IMR-90 (cell line): ENCODE measurements at regions not wholly inside any gene's neighbourhood (a gene's known extent, or its start where the extent isn't known, plus 50 kb on each side); places are given as distances from the start of the nearest gene placed in this dataset.

Source experiments
- ATAC-seq: fragments of 200-7000 bp; cut with Tn5 transposase; 2 replicates; pipeline ENCODE4 v1.9.1; 2020; ENCODE audit warnings: low read depth, mild to moderate bottlenecking, moderate library complexity
- BruUV-seq: library from RNA; stranded (reverse); fragments of 400-500 nt; replicated peaks from 2 replicates; lab custom pipeline; 2021; lab: Mats Ljungman, UMichigan
- CTCF ChIA-PET: fragments of 300-600 bp; formaldehyde crosslinking; extraction: SDS; loops from one replicate; lab custom pipeline; 2021; ENCODE audit warnings: antibody characterized with exemption; lab: Yijun Ruan, JAX
- POLR2A ChIA-PET: fragments of 300-600 bp; sonication (Branson Sonifier 250); formaldehyde crosslinking; loops from one replicate; lab custom pipeline; 2022; ENCODE audit warnings: antibody characterized with exemption; ENCODE audit not compliant: unreplicated experiment; lab: Charles Lee
- DNase-seq: peaks from one replicate; pipeline ENCODE4 v3.0.0; 2013
- H2AFZ ChIP-seq: replicated peaks from 2 replicates; pipeline ENCODE3; 2013; ENCODE audit warnings: low read length, mild to moderate bottlenecking; ENCODE audit not compliant: poor library complexity
- H2AK5ac ChIP-seq: 2 replicates; pipeline ENCODE4 v1.6.1; 2013; ENCODE audit warnings: low read depth, low read length, inconsistent platforms
- H2AK9ac ChIP-seq: replicated peaks from 2 replicates; pipeline ENCODE3; 2013; ENCODE audit warnings: mild to moderate bottlenecking, low read depth, low read length, moderate library complexity; ENCODE audit not compliant: poor library complexity
- H2BK120ac ChIP-seq: 2 replicates; pipeline ENCODE4 v1.6.1; 2013; ENCODE audit warnings: low read depth, low read length, inconsistent platforms
- H2BK15ac ChIP-seq: 3 replicates; pipeline ENCODE4 v1.6.1; 2013; ENCODE audit warnings: low read depth, low read length, inconsistent platforms
- H2BK20ac ChIP-seq: 2 replicates; pipeline ENCODE4 v1.6.1; 2013; ENCODE audit warnings: low read depth, mild to moderate bottlenecking, inconsistent platforms, low read length, moderate library complexity
- H2BK5ac ChIP-seq: 2 replicates; pipeline ENCODE4 v1.6.1; 2013; ENCODE audit warnings: mild to moderate bottlenecking, low read depth, low read length, inconsistent platforms; ENCODE audit not compliant: poor library complexity, severe bottlenecking
- H3K14ac ChIP-seq: replicated peaks from 2 replicates; pipeline ENCODE4 v1.6.1; 2013; ENCODE audit warnings: low read depth, low read length, inconsistent platforms
- H3K18ac ChIP-seq: 2 replicates; pipeline ENCODE4 v1.6.1; 2013; ENCODE audit warnings: low read depth, low read length, control low read depth
- H3K23ac ChIP-seq: 2 replicates; pipeline ENCODE4 v1.6.1; 2013; ENCODE audit warnings: low read depth, low read length, inconsistent platforms
- H3K27ac ChIP-seq: 2 replicates; pipeline ENCODE4 v1.5.1; 2013; ENCODE audit warnings: mild to moderate bottlenecking, control low read depth, low read length; ENCODE audit not compliant: insufficient read depth
- H3K27me3 ChIP-seq: 2 replicates; pipeline ENCODE4 v1.6.1; 2013; ENCODE audit warnings: low read length; ENCODE audit not compliant: control insufficient read depth, insufficient read depth
- H3K36me3 ChIP-seq: 2 replicates; pipeline ENCODE4 v1.6.1; 2013; ENCODE audit warnings: low read length, mixed read lengths; ENCODE audit not compliant: control insufficient read depth, insufficient read depth
- H3K4ac ChIP-seq: 2 replicates; pipeline ENCODE4 v1.6.1; 2013; ENCODE audit warnings: low read depth, low read length, inconsistent platforms
- H3K4me1 ChIP-seq: 2 replicates; pipeline ENCODE4 v1.6.1; 2013; ENCODE audit warnings: low read length, mixed read lengths; ENCODE audit not compliant: control insufficient read depth, insufficient read depth
- H3K4me2 ChIP-seq: 2 replicates; pipeline ENCODE4 v1.6.1; 2013; ENCODE audit warnings: low read depth, mild to moderate bottlenecking, control low read depth, low read length, moderate library complexity
- H3K4me3 ChIP-seq: 2 replicates; pipeline ENCODE4 v1.5.1; 2013; ENCODE audit warnings: low read depth, mild to moderate bottlenecking, control low read depth, low read length, moderate library complexity; ENCODE audit not compliant: insufficient read depth
- H3K56ac ChIP-seq: 2 replicates; pipeline ENCODE4 v1.6.1; 2013; ENCODE audit warnings: low read length, inconsistent platforms; ENCODE audit not compliant: insufficient read depth; ENCODE audit errors: extremely low read depth
- H3K79me1 ChIP-seq, 2 experiments: 2 replicates each; pipeline ENCODE4 v1.6.1; 2013; ENCODE audit warnings: low read length in 2 of 2, inconsistent platforms in 1 of 2, low read depth in 1 of 2
- H3K9ac ChIP-seq: 2 replicates; pipeline ENCODE4 v1.6.1; 2013; ENCODE audit warnings: low read depth, low read length, control low read depth
- H3K9me1 ChIP-seq: 2 replicates; pipeline ENCODE4 v1.6.1; 2013; ENCODE audit warnings: low read length, inconsistent platforms; ENCODE audit not compliant: insufficient read depth
- H3K9me3 ChIP-seq: 2 replicates; pipeline ENCODE4 v1.6.1; 2013; ENCODE audit warnings: low read length; ENCODE audit not compliant: control insufficient read depth, insufficient read depth
- H4K20me1 ChIP-seq: 2 replicates; pipeline ENCODE4 v1.6.1; 2013; ENCODE audit warnings: low read length, inconsistent platforms; ENCODE audit not compliant: insufficient read depth
- H4K5ac ChIP-seq: 2 replicates; pipeline ENCODE4 v1.6.1; 2013; ENCODE audit warnings: mild to moderate bottlenecking, low read depth, low read length, control low read depth
- H4K8ac ChIP-seq, 2 experiments: 2 replicates each; pipeline ENCODE4 v1.6.1; 2013; ENCODE audit warnings: low read depth in 2 of 2, low read length in 2 of 2, control low read depth in 1 of 2, inconsistent platforms in 1 of 2
- H4K91ac ChIP-seq: 2 replicates; pipeline ENCODE4 v1.6.1; 2013; ENCODE audit warnings: low read depth, low read length, inconsistent platforms; ENCODE audit not compliant: insufficient read depth
- BHLHE40 ChIP-seq: fragments of 150-350 bp; IDR thresholded peaks from 2 replicates; pipeline ENCODE4 v1.6.1; 2016; ENCODE audit warnings: mild to moderate bottlenecking, low read depth, low read length
- CEBPB ChIP-seq: IDR thresholded peaks from 2 replicates; pipeline ENCODE4 v1.6.1; 2012; ENCODE audit warnings: low read depth, low read length, improper control_type of control experiment
- CHD1 ChIP-seq: IDR thresholded peaks from 2 replicates; pipeline ENCODE4 v1.6.1; 2012; ENCODE audit warnings: low read depth, low read length, improper control_type of control experiment
- CTCF ChIP-seq: conservative IDR thresholded peaks from 2 replicates; pipeline ENCODE4 v1.5.1; 2012; ENCODE audit warnings: mild to moderate bottlenecking, low read depth, low read length, improper control_type of control experiment
- ELK1 ChIP-seq: fragments of 150-350 bp; IDR thresholded peaks from 2 replicates; pipeline ENCODE4 v1.6.1; 2016; ENCODE audit warnings: low read depth, mild to moderate bottlenecking, low read length, moderate library complexity, borderline replicate concordance
- FOS ChIP-seq: fragments of 150-350 bp; IDR thresholded peaks from 2 replicates; pipeline ENCODE4 v1.6.1; 2016; ENCODE audit warnings: low read depth, low read length
- MAFK ChIP-seq: IDR thresholded peaks from 2 replicates; pipeline ENCODE4 v1.6.1; 2012; ENCODE audit warnings: low read depth, low read length, improper control_type of control experiment
- MAZ ChIP-seq: IDR thresholded peaks from 2 replicates; pipeline ENCODE4 v1.6.1; 2012; ENCODE audit warnings: low read depth, mild to moderate bottlenecking, low read length, improper control_type of control experiment, moderate library complexity, borderline replicate concordance
- MXI1 ChIP-seq: IDR thresholded peaks from 2 replicates; pipeline ENCODE4 v1.6.1; 2012; ENCODE audit warnings: low read depth, mild to moderate bottlenecking, low read length, moderate library complexity, borderline replicate concordance
- NFE2L2 ChIP-seq: fragments of 150-350 bp; IDR thresholded peaks from 2 replicates; pipeline ENCODE4 v1.6.1; 2016; ENCODE audit warnings: low read depth, mild to moderate bottlenecking, low read length
- POLR2A ChIP-seq: IDR thresholded peaks from 2 replicates; pipeline ENCODE4 v1.6.1; 2012; ENCODE audit warnings: mild to moderate bottlenecking, low read depth, low read length
- RAD21 ChIP-seq: IDR thresholded peaks from 2 replicates; pipeline ENCODE4 v1.6.1; 2012; ENCODE audit warnings: low read length, improper control_type of control experiment
- RCOR1 ChIP-seq: IDR thresholded peaks from 2 replicates; pipeline ENCODE4 v1.6.1; 2012; ENCODE audit warnings: mild to moderate bottlenecking, low read length, improper control_type of control experiment; ENCODE audit not compliant: insufficient replicate concordance
- RFX5 ChIP-seq: IDR thresholded peaks from 2 replicates; pipeline ENCODE4 v1.8.0; 2012; ENCODE audit warnings: low read depth, mild to moderate bottlenecking, low read length, moderate library complexity
- SMC3 ChIP-seq: fragments of 150-350 bp; IDR thresholded peaks from 2 replicates; pipeline ENCODE4 v1.6.1; 2016; ENCODE audit warnings: low read depth, mild to moderate bottlenecking, antibody characterized with exemption, low read length, moderate library complexity
- dilution Hi-C: fragments of 300-500 bp; cut with HindIII; formaldehyde crosslinking; loops from one replicate; pipeline ENCODE4 v1.14.3; 2018; ENCODE audit warnings: low sequenced_read_pairs; ENCODE audit not compliant: unreplicated experiment
- in situ Hi-C: fragments of 300-500 bp; cut with MboI; formaldehyde crosslinking; loops from 3 replicates; pipeline ENCODE4 v1.14.3; 2019; ENCODE audit warnings: low sequenced_read_pairs, inconsistent platforms, mixed read lengths
- intact Hi-C: fragments of 100-400 bp; cut with micrococcal nuclease; formaldehyde crosslinking; loops from 2 replicates; pipeline ENCODE4 v1.10.0; 2022

- Histone ChIP-seq H3K27me3 (no peaks in the 10 kb centered on the region), H3K14ac (no peak overlapping the region), H3K9ac (no peak overlapping the region), H2AK5ac (no peak overlapping the region), H3K4me3 (no peak overlapping the region), H4K91ac (no peak overlapping the region), H3K9me1 (no peaks in the 10 kb centered on the region), H2BK120ac (no peak overlapping the region), H3K4me2 (no peak overlapping the region), H3K9me3 (peaks cover 2% of the 10 kb centered on the region; the same call in 1 of the 2 replicates), H3K56ac (no peak overlapping the region), H3K79me1 (no peaks in the 10 kb centered on the region), H3K18ac (no peak overlapping the region), H4K8ac (no peak overlapping the region), H3K27ac (no peak overlapping the region), H3K36me3 (no peaks in the 10 kb centered on the region), H2BK15ac (no peak overlapping the region), H2BK5ac (no peak overlapping the region), H4K5ac (no peak overlapping the region), H3K4ac (no peak overlapping the region), H3K23ac (no peak overlapping the region), H2AK9ac (no peak overlapping the region), H3K4me1 (no peaks in the 10 kb centered on the region), H2AFZ (no peak overlapping the region), H4K20me1 (no peaks in the 10 kb centered on the region), H2BK20ac (no peak overlapping the region)
- intact Hi-C loops = no loop called here
- ChIA-PET POLR2A (no interaction called here), CTCF (no interaction called here)
- no TSS peak for BruUV-seq
- dilution Hi-C loops = no loop called here
- TF ChIP-seq CHD1 (no peak), RFX5 (no peak), ELK1 (no peak), CTCF (no peak), SMC3 (no peak), NFE2L2 (no peak), MAFK (no peak), CEBPB (no peak), RCOR1 (no peak), POLR2A (no peak), MXI1 (no peak), BHLHE40 (no peak), MAZ (no peak), RAD21 (no peak), FOS (no peak)
- in situ Hi-C loops = no loop called here
- no peak for ATAC-seq
- no peak for DNase-seq
Observed at GRCh38 chr3:29080967-29081366, 199.9 kb upstream of the RBMS3 start.
